Natural killer cell (primary cell): ENCODE measurements at regions not wholly inside any gene's neighbourhood (a gene's known extent, or its start where the extent isn't known, plus 50 kb on each side); places are given as distances from the start of the nearest gene placed in this dataset.

ENCODE experiments used
- ATAC-seq, 3 donors: fragments of 150-1000 bp in 2 of 3; fragments of 200-7000 bp in 1 of 3; cut with Tn5 transposase; 1 replicate in 1 of 3; 2 replicates in 2 of 3; pipeline ENCODE4 v1.10.0; 2021; ENCODE audit warnings: mild to moderate bottlenecking in 2 of 3, moderate library complexity in 2 of 3
- DNase-seq, 2 donors: peaks; one replicate each; pipeline versions ENCODE4 v3.0.0 to v3.0.0-alpha.2; 2013 to 2021; ENCODE audit warnings: mixed read lengths in 1 of 2
- H3K27ac ChIP-seq: one replicate; pipeline ENCODE4 v1.5.1; 2013; ENCODE audit warnings: mild to moderate bottlenecking, low read length
- H3K27me3 ChIP-seq: one replicate; pipeline ENCODE4 v1.6.1; 2013; ENCODE audit warnings: low read length; ENCODE audit not compliant: control insufficient read depth, insufficient read depth
- H3K36me3 ChIP-seq: one replicate; pipeline ENCODE4 v1.6.1; 2013; ENCODE audit warnings: low read length; ENCODE audit not compliant: control insufficient read depth, insufficient read depth
- H3K4me1 ChIP-seq: one replicate; pipeline ENCODE4 v1.6.1; 2013; ENCODE audit warnings: low read length; ENCODE audit not compliant: control insufficient read depth, insufficient read depth
- H3K4me3 ChIP-seq: one replicate; pipeline ENCODE4 v1.5.1; 2013; ENCODE audit warnings: low read length
- H3K9me3 ChIP-seq: one replicate; pipeline ENCODE4 v1.6.1; 2013; ENCODE audit warnings: low read length; ENCODE audit not compliant: control insufficient read depth, insufficient read depth
- H3K27ac Mint-ChIP-seq, 2 donors: one replicate each; pipeline ENCODE4 v1.8.0; 2022; ENCODE audit warnings: mild to moderate bottlenecking in 2 of 2, mixed read lengths in 2 of 2, moderate library complexity in 1 of 2
- H3K27me3 Mint-ChIP-seq, 2 donors: one replicate each; pipeline ENCODE4 v1.8.0; 2022; ENCODE audit warnings: low read depth in 2 of 2, mixed read lengths in 2 of 2
- H3K36me3 Mint-ChIP-seq: one replicate; pipeline ENCODE4 v1.8.0; 2022; ENCODE audit warnings: mixed read lengths
- H3K4me1 Mint-ChIP-seq, 2 donors: one replicate each; pipeline ENCODE4 v1.8.0; 2022; ENCODE audit warnings: mixed read lengths in 2 of 2
- H3K4me3 Mint-ChIP-seq: one replicate; pipeline ENCODE4 v1.8.0; 2022; ENCODE audit warnings: mild to moderate bottlenecking, moderate library complexity, mixed read lengths
- H3K9me3 Mint-ChIP-seq, 2 donors: one replicate each; pipeline ENCODE4 v1.8.0; 2022; ENCODE audit warnings: mixed read lengths in 2 of 2
- CTCF ChIP-seq: fragments of 200-600 bp; IDR thresholded peaks from one replicate; pipeline ENCODE4 v1.8.0; 2022; ENCODE audit warnings: antibody characterized with exemption
- WGBS: methylation state at CpG from one replicate; pipeline ENCODE4 v1.1.7; 2013; ENCODE audit warnings: missing lambda C conversion rate; ENCODE audit not compliant: insufficient coverage; 5-methylcytosine and 5-hydroxymethylcytosine counted together
- intact Hi-C: fragments of 100-400 bp; cut with micrococcal nuclease; formaldehyde crosslinking; loops from one replicate; pipeline ENCODE4 v1.14.2; 2022

GRCh38 chrX:80537096-80537495, 116.8 kb downstream of the TENT5D start:
- Mint-ChIP-seq H3K36me3 (no peaks in the 10 kb centered on the region), H3K4me3 (no peak overlapping the region), H3K27ac (no peak overlapping the region), H3K4me1 (no peaks in the 10 kb centered on the region), H3K9me3 (peaks cover 2 to 6% of the 10 kb centered on the region in 2 donors), H3K27me3 (no peaks in the 10 kb centered on the region)
- WGBS = no CpG with 5 or more reads among the region's 1 CpG
- no peaks in the 10 kb centered on the region for H3K36me3 ChIP-seq
- H3K9me3 ChIP-seq = no peaks in the 10 kb centered on the region
- intact Hi-C loops = no loop called here
- H3K27me3 ChIP-seq = no peaks in the 10 kb centered on the region
- H3K4me1 ChIP-seq = no peaks in the 10 kb centered on the region
- TF ChIP-seq CTCF = no peak
- H3K27ac ChIP-seq = no peak overlapping the region
- DNase-seq (no peak), ATAC-seq (no peak)
- no peak overlapping the region for H3K4me3 ChIP-seq

- intact Hi-C loops = no loop called here
- DNase-seq = no peak
- 68% methylated on average over 6 of the region's 6 CpGs for WGBS
These were observed 130.5 kb downstream of the TENT5D start for GRCh38 chrX:80550722-80551121.

GRCh38 chrX:80556148-80556547, 135.9 kb downstream of the TENT5D start:
- no peaks in the 10 kb centered on the region for H3K36me3 ChIP-seq
- H3K27me3 ChIP-seq = no peaks in the 10 kb centered on the region
- no peaks in the 10 kb centered on the region for H3K4me1 Mint-ChIP-seq
- no peak overlapping the region for H3K4me3 Mint-ChIP-seq
- intact Hi-C loops = no loop called here
- no peaks in the 10 kb centered on the region for H3K36me3 Mint-ChIP-seq
- TF ChIP-seq CTCF = no peak
- H3K27ac Mint-ChIP-seq = no peak overlapping the region
- DNase-seq (no peak), ATAC-seq (no peak)
- H3K9me3 Mint-ChIP-seq = peaks cover 2 to 20% of the 10 kb centered on the region in 2 donors
- no peak overlapping the region for H3K4me3 ChIP-seq
- H3K27ac ChIP-seq = no peak overlapping the region
- H3K4me1 ChIP-seq = no peaks in the 10 kb centered on the region
- no peaks in the 10 kb centered on the region for H3K9me3 ChIP-seq
- no peaks in the 10 kb centered on the region for H3K27me3 Mint-ChIP-seq
- WGBS = 93% methylated on average over 3 of the region's 3 CpGs

More at GRCh38 chrX:80550722-80551121, 130.5 kb downstream of the TENT5D start:
- Histone ChIP-seq H3K27ac (no peak overlapping the region), H3K4me1 (no peaks in the 10 kb centered on the region), H3K36me3 (no peaks in the 10 kb centered on the region), H3K9me3 (no peaks in the 10 kb centered on the region), H3K4me3 (no peak overlapping the region), H3K27me3 (no peaks in the 10 kb centered on the region)
- no peaks in the 10 kb centered on the region for H3K27me3 Mint-ChIP-seq
- no peaks in the 10 kb centered on the region for H3K9me3 Mint-ChIP-seq
- ATAC-seq = no peak
- H3K4me1 Mint-ChIP-seq = no peaks in the 10 kb centered on the region
- H3K4me3 Mint-ChIP-seq = no peak overlapping the region
- TF ChIP-seq CTCF = no peak
- no peak overlapping the region for H3K27ac Mint-ChIP-seq
- no peaks in the 10 kb centered on the region for H3K36me3 Mint-ChIP-seq

GRCh38 chrX:80572636-80573035, 152.4 kb downstream of the TENT5D start:
- no peak overlapping the region for H3K27ac Mint-ChIP-seq

More at GRCh38 chrX:80572636-80573035, 152.4 kb downstream of the TENT5D start:
- peaks cover 2 to 6% of the 10 kb centered on the region in 2 donors for H3K9me3 Mint-ChIP-seq
- ATAC-seq (no peak), DNase-seq (no peak)
- no peaks in the 10 kb centered on the region for H3K36me3 ChIP-seq
- no peak for TF ChIP-seq CTCF
- no peak overlapping the region for H3K4me3 Mint-ChIP-seq
- no peaks in the 10 kb centered on the region for H3K4me1 Mint-ChIP-seq
- H3K4me1 ChIP-seq = no peaks in the 10 kb centered on the region
- WGBS = 86% methylated on average over 13 of the region's 13 CpGs
- H3K27ac ChIP-seq = no peak overlapping the region
- intact Hi-C loops = no loop called here
- H3K36me3 Mint-ChIP-seq = no peaks in the 10 kb centered on the region
- H3K4me3 ChIP-seq = no peak overlapping the region
- no peaks in the 10 kb centered on the region for H3K27me3 Mint-ChIP-seq
- H3K9me3 ChIP-seq = no peaks in the 10 kb centered on the region
- H3K27me3 ChIP-seq = no peaks in the 10 kb centered on the region
